GM12891 (cell line): ENCODE measurements at regions not wholly inside any gene's neighbourhood (a gene's known extent, or its start where the extent isn't known, plus 50 kb on each side); places are given as distances from the start of the nearest gene placed in this dataset.
A peak's percentile ranks its signal among the peaks of the same experiment; 100 is the strongest.

Experiments
- DNase-seq: peaks from one replicate; pipeline ENCODE4 v3.0.0; 2011; ENCODE audit warnings: low spot score; ENCODE audit not compliant: insufficient read length
- FAIRE-seq: peaks from 2 replicates; lab custom pipeline; 2011; peaks lifted over from hg19 to GRCh38; lab: Jason Lieb, UNC
- PAX5 ChIP-seq: IDR thresholded peaks from 2 replicates; pipeline ENCODE4 v1.6.1; 2011; ENCODE audit warnings: low read length, moderate library complexity, mild to moderate bottlenecking; ENCODE audit not compliant: insufficient read depth, severe bottlenecking
- POLR2A ChIP-seq: IDR thresholded peaks from 2 replicates; pipeline ENCODE4 v1.6.1; 2011; ENCODE audit warnings: low read depth, low read length, control low read depth
- POLR2AphosphoS5 ChIP-seq: IDR thresholded peaks from 2 replicates; pipeline ENCODE4 v1.6.1; 2011; ENCODE audit warnings: low read depth, low read length, control low read depth
- POU2F2 ChIP-seq: IDR thresholded peaks from 2 replicates; pipeline ENCODE4 v1.6.1; 2011; ENCODE audit warnings: low read depth, mild to moderate bottlenecking, control low read depth, low read length, moderate library complexity
- SPI1 ChIP-seq: IDR thresholded peaks from 2 replicates; pipeline ENCODE4 v1.6.1; 2011; ENCODE audit warnings: low read depth, low read length, control low read depth
- TAF1 ChIP-seq: IDR thresholded peaks from 2 replicates; pipeline ENCODE4 v1.6.1; 2011; ENCODE audit warnings: low read depth, low read length, control low read depth

DNA sequence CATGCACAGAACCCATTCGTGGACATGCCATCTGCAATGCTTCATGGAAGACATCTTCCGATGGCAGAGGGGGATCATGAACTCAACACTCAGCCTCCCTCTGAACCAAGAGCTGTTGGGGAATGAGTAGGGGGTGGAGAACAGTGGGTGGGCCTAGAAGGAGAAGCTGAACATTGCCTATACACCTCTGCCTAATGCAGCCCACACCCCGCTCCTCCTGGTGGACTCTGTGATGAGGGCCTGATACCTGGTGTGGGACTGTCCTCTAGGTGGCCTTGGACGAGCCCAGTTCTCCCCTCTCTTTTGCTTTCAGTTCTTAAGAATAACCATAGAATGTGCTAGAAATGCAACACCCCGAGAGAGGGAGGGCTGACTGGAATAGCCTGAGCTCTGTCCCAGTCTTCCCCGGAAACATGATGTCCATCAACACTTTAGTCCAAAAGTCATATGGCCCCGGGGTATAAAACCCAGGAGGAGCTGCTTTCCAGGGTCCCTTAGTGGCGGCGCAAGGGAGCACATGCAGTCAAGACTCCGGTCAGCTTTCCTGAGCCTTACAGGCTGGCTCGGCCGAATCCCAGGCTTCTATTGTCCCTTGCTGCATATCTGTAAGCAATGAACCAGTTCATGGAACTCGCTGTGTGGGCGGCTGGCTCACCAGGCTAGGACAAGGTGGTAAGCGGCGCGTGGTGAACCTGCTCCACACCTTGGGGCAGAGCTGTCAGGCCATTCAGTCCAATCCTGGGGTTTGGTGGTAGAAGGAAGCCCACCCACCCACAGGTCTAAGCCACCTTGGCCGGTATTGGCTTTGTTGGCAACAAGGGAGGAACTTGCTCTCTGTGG lies 216.9 kb downstream of the CTTN start:
- FAIRE-seq (no peak), DNase-seq (no peak)
- TF ChIP-seq TAF1 (no peak), PAX5 (no peak), POLR2AphosphoS5 (no peak), POLR2A (no peak), SPI1 (no peak), POU2F2 (no peak)

DNA sequence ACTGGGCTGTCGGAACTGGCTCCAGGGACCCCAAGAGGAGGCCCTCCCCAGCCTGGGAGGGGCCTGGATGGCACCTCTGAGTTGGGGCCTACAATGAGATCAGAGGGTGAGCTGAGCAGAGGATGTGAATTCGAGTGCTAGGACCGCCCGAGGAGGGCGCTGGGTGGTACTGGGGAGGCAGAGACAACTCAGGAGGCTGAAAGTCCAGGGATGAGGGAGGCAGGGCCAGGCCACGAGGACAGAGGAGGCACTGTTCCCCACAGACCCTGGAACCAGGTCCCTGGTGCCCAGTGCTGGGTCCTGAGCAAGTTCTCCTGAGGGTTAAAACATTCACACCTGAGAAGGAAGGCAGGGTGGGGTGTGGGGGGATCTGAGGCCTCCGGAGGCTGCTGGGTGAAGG lies 218.0 kb downstream of the CTTN start:
- TF ChIP-seq TAF1 (no peak), PAX5 (no peak), POU2F2 (no peak), SPI1 (no peak), POLR2AphosphoS5 (no peak)
- DNase-seq (no peak), FAIRE-seq (no peak)

DNA sequence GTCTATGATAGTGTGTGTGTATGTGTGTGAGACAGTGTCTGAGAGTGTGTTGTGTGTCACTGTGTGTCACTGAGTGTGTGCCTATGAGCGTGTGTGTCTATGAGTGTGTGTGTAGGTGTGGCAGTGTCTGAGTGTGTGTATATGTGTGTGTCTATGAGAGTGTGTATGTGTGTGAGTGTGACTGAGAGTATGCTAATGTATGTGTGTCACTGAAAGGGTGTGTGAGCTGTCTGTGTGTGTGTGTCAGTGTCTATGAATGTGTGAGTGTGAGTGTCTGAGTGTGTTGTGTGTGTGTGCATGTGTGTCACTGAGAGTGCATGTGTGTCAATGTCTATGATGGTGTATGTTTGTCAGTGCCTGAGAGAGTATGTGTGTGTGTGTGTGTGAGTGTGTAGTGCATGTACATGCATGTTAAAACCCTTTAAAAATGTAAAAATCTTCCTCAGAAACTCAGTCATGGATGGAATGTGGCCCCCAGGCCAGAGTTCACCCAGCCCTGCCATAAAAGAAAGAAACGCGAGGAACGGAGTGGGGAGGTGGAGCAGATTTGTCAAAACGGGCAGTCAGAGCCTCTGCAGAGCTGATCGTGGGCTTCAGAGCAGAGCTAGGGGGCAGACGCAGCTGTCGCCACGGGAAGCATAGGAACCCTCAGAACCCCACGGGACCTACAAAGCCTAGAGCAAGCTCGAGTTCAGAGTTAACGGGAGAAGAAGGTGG lies 218.8 kb downstream of the CTTN start:
- DNase-seq, result no peak
- FAIRE-seq, result peak; percentile 9
- TF ChIP-seq POLR2A, result no peak
- TF ChIP-seq TAF1, result no peak
- no peak for TF ChIP-seq SPI1
- no peak for TF ChIP-seq POLR2AphosphoS5
- TF ChIP-seq POU2F2, result no peak
- TF ChIP-seq PAX5, result no peak

DNA sequence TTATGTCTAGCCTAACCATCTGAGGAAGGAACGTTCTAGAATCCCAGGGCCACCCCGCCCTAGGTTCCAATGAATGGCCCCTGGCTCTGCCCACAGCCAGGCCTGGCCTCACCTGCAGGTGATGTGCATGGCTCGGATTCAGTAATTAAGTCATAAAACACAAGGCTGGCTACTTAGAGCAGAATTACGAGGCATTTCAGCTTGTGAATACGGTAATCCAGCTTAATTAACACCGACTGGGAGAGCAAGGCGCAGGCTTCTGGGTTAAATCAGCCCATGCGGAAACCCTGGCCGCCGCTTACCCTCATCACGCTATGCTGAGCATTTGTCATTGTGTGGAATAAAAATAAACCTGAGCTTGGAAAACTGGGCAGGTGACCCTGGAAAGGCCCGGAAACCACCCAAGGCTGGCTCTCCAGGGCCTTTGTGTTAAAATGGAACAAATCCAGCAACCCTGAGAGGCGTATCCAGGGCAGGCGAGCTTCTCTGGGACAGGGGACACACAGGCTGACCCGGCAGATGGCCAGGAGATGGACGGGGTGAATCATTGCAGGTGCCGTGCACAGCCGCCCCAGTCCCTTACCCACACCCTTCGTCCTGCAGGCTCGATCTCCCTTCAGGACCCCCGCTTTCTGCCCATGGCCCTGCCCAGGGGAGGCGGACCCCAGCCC lies 220.2 kb downstream of the CTTN start:
- FAIRE-seq, result no peak
- TF ChIP-seq POLR2AphosphoS5 (no peak), POU2F2 (no peak), SPI1 (no peak), TAF1 (no peak), PAX5 (no peak), POLR2A (no peak)
- DNase-seq, result no peak

DNA sequence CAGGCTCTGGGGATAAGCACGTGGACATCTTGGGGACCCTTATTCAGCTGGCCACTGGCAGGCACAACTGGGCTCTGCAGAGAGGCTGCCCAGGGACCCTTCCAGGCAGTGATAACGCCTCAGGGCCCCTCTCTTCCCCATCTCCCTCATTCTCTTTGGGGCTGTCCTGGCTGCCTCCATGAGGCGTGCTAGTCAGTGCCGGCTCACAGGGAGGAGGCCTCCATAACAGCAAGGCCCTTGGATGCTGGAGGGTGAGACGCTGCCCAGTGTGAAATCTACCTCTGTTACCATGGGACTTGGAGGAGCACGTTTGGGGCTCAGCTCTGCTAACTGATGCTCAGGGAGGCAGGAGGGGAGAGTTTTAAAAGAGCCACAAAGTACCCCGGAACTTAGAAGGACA lies 221.3 kb downstream of the CTTN start:
- no peak for DNase-seq
- TF ChIP-seq POU2F2, result no peak
- no peak for TF ChIP-seq POLR2A
- no peak for TF ChIP-seq SPI1
- TF ChIP-seq TAF1, result no peak
- TF ChIP-seq PAX5, result no peak
- no peak for TF ChIP-seq POLR2AphosphoS5
- no peak for FAIRE-seq

DNA sequence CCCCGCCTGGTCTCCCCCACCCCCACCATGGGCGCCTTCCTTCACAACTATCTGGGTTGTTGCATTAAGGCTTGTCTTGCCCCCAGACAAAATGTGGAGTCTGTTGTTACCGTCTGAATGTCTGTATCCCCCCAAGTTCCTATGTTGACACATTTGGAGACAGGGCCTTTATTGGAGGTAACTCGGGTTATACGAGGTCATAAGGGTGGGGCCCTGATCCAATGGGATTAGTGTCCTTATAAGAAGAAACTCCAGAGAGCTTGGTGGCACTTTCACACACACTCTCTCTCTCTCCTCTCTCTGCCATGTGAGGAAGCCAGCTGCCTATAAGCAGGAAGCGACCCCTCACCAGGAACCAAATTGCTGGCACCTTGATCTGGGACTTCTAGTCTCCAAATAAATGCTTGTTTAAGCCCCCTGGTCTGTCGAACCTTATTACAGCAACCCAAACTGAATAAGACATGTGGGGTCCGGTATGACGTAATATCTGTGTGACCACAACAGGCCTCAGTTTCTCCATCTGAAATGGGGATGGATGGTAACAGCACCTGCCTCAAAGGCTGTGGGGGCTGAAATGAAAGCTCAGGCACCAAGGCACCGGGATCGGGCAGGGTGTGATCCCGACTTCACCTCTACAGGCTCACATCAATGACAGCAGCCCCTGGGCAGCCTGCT lies 222.3 kb downstream of the CTTN start:
- DNase-seq (no peak), FAIRE-seq (no peak)
- no peak for TF ChIP-seq POLR2AphosphoS5
- no peak for TF ChIP-seq TAF1
- no peak for TF ChIP-seq POU2F2
- TF ChIP-seq PAX5, result no peak
- TF ChIP-seq SPI1, result no peak
- no peak for TF ChIP-seq POLR2A

DNA sequence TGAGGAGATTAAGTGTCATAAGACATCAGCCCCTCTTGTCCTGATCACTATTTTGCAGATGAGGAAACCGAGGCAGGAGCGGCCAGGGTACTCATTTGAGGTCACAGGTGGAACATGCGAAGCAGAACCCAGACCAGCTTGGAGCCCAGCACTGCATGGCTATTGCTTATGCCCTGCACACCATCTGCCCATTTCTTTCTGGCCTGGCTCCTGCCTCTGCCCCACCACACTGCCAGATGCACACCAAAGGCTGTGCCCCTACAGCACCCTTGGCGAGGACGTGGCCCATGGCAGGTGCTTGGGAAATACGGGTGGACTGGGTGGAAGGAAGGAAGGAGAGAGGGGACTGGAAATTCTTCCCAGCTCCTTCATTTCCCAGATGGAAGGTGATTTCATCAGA lies 222.9 kb downstream of the CTTN start:
- no peak for FAIRE-seq
- TF ChIP-seq POU2F2 (no peak), POLR2A (no peak), SPI1 (no peak), POLR2AphosphoS5 (no peak), PAX5 (no peak), TAF1 (no peak)
- DNase-seq, result no peak

DNA sequence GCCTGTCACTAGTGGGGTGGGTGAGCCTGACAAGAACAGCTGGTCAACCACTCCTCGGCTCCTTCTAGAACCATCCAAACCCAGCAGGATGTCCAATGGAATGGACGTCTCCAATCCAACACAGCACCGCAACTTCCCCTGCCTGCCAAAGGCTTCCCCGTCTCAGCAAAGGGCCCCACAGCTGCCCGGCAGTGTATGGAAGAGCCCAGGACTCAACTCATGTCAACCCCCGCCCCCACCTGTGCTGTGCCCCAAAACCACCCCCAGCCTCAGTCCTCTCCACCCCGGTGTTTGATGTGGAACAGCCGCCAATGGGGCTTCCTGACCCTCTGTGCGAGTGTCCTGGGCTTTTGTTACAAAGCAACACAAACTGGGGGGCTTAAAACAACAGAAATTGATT lies 223.8 kb downstream of the CTTN start:
- no peak for DNase-seq
- TF ChIP-seq PAX5 (no peak), TAF1 (no peak), POU2F2 (no peak)
- FAIRE-seq, result no peak

DNA sequence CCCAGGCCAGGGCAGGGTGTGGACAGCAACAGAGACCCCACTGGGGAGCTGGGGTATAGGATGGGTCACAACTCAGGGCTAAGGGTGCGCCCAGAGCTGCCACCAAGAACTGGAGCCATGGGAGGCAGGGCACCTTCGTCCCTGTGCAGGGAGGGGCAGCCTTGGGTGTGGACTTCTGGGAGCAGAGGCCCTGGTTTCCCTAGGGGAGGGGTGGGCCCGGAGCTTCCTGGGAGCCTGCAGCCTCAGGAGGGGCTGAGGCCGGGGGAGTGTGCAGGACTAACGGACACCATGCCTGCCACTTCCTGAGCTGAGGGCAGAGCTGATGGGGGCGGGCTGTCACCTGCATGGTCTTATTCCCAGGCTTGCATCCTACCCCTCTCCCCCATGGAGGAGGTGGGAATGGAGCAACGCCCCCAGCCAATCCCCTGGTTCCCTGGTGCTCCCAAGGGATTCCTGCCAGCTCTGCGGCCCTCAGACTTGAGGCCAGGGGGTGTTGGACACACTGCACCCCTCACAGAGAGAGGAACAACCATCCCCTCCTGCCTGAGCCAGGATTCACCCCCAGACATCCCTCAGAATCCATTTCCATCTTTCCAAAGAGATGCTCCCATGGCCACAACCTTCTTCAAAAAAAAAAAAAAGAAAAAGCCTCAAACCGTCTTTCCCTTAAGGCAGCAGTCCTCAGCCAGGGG lies 225.7 kb downstream of the CTTN start:
- no peak for TF ChIP-seq POLR2A
- no peak for TF ChIP-seq POU2F2
- DNase-seq (no peak), FAIRE-seq (no peak)
